CD4-positive, CD25-positive, alpha-beta regulatory T cell (primary cell): ENCODE measurements at regions not wholly inside any gene's neighbourhood (a gene's known extent, or its start where the extent isn't known, plus 50 kb on each side); places are given as distances from the start of the nearest gene placed in this dataset.

Source experiments
- ATAC-seq, 2 donors: fragments of 150-1000 bp; cut with Tn5 transposase; one replicate each; pipeline ENCODE4 v1.10.0; 2021; ENCODE audit warnings: low read depth in 2 of 2, moderate number of reproducible peaks in 2 of 2, moderate library complexity in 1 of 2
- DNase-seq, 3 donors: peaks; one replicate each; pipeline versions ENCODE4 v3.0.0 to v3.0.0-alpha.2; 2012 to 2022; ENCODE audit warnings: mixed read lengths in 1 of 3
- H3K27ac ChIP-seq: one replicate; pipeline ENCODE4 v1.7.0; 2013; ENCODE audit warnings: mild to moderate bottlenecking, low read length; ENCODE audit not compliant: insufficient read depth, poor library complexity, severe bottlenecking
- H3K27me3 ChIP-seq: one replicate; pipeline ENCODE4 v1.7.0; 2013; ENCODE audit warnings: low read length; ENCODE audit not compliant: control insufficient read depth, insufficient read depth
- H3K36me3 ChIP-seq: one replicate; pipeline ENCODE4 v1.7.0; 2013; ENCODE audit warnings: mild to moderate bottlenecking, low read length, moderate library complexity; ENCODE audit not compliant: control insufficient read depth, insufficient read depth
- H3K4me1 ChIP-seq: 2 replicates; pipeline ENCODE4 v1.7.0; 2013; ENCODE audit warnings: mild to moderate bottlenecking, low read length; ENCODE audit not compliant: insufficient read depth, control insufficient read depth, poor library complexity, severe bottlenecking
- H3K4me3 ChIP-seq: one replicate; pipeline ENCODE4 v1.7.0; 2013; ENCODE audit warnings: low read depth, mild to moderate bottlenecking, low read length, moderate library complexity
- H3K9me3 ChIP-seq, 2 experiments: 1 replicate in 1 of 2; 2 replicates in 1 of 2; pipeline ENCODE4 v1.7.0; 2013; ENCODE audit warnings: low read length in 2 of 2, mild to moderate bottlenecking in 1 of 2, moderate library complexity in 1 of 2; ENCODE audit not compliant: control insufficient read depth in 2 of 2
- H3K27ac Mint-ChIP-seq, 3 donors: one replicate each; pipeline ENCODE4 v1.8.0; 2020 to 2022; ENCODE audit warnings: mild to moderate bottlenecking in 3 of 3, mixed read lengths in 3 of 3, moderate library complexity in 2 of 3
- H3K27me3 Mint-ChIP-seq: one replicate; pipeline ENCODE4 v1.8.0; 2022; ENCODE audit warnings: mild to moderate bottlenecking, mixed read lengths
- H3K36me3 Mint-ChIP-seq: one replicate; pipeline ENCODE4 v1.8.0; 2020; ENCODE audit warnings: mixed read lengths
- H3K4me1 Mint-ChIP-seq, 4 donors: one replicate each; pipeline ENCODE4 v1.8.0; 2020 to 2022; ENCODE audit warnings: mixed read lengths in 4 of 4, mild to moderate bottlenecking in 1 of 4
- H3K4me3 Mint-ChIP-seq, 4 donors: one replicate each; pipeline ENCODE4 v1.8.0; 2020 to 2022; ENCODE audit warnings: mild to moderate bottlenecking in 4 of 4, mixed read lengths in 4 of 4, moderate library complexity in 3 of 4
- H3K9me3 Mint-ChIP-seq, 7 donors: one replicate each; pipeline ENCODE4 v1.8.0; 2020 to 2022; ENCODE audit warnings: mixed read lengths in 7 of 7, mild to moderate bottlenecking in 3 of 7, moderate library complexity in 2 of 7

GRCh38 chr17:33481652-33482051 lies 188.6 kb upstream of the ASIC2 start:
- Histone ChIP-seq H3K36me3 (no peaks in the 10 kb centered on the region), H3K4me1 (no peaks in the 10 kb centered on the region), H3K4me3 (no peak overlapping the region), H3K27ac (no peak overlapping the region), H3K27me3 (no peaks in the 10 kb centered on the region), H3K9me3 (no peaks in the 10 kb centered on the region)
- no peak for DNase-seq
- no peak overlapping the region for H3K27ac Mint-ChIP-seq
- H3K4me3 Mint-ChIP-seq = no peak overlapping the region
- ATAC-seq = no peak
- no peaks in the 10 kb centered on the region for H3K9me3 Mint-ChIP-seq
- H3K4me1 Mint-ChIP-seq = no peaks in the 10 kb centered on the region
- no peaks in the 10 kb centered on the region for H3K27me3 Mint-ChIP-seq
- H3K36me3 Mint-ChIP-seq = no peaks in the 10 kb centered on the region

- Mint-ChIP-seq H3K4me3 (no peak overlapping the region), H3K9me3 (no peaks in the 10 kb centered on the region), H3K27me3 (no peaks in the 10 kb centered on the region), H3K36me3 (no peaks in the 10 kb centered on the region), H3K27ac (no peak overlapping the region), H3K4me1 (no peaks in the 10 kb centered on the region)
- no peak for DNase-seq
- H3K9me3 ChIP-seq = no peaks in the 10 kb centered on the region
- ATAC-seq = no peak
- no peaks in the 10 kb centered on the region for H3K27me3 ChIP-seq
- H3K4me1 ChIP-seq = no peaks in the 10 kb centered on the region
- no peak overlapping the region for H3K4me3 ChIP-seq
- H3K36me3 ChIP-seq = no peaks in the 10 kb centered on the region
- no peak overlapping the region for H3K27ac ChIP-seq
These were observed 189.5 kb upstream of the ASIC2 start for GRCh38 chr17:33482636-33483035.

GRCh38 chr17:33484559-33484958 lies 191.5 kb upstream of the ASIC2 start:
- Histone ChIP-seq H3K36me3 (no peaks in the 10 kb centered on the region), H3K27ac (no peak overlapping the region), H3K27me3 (no peaks in the 10 kb centered on the region), H3K9me3 (no peaks in the 10 kb centered on the region), H3K4me3 (no peak overlapping the region), H3K4me1 (no peaks in the 10 kb centered on the region)
- Mint-ChIP-seq H3K36me3 (no peaks in the 10 kb centered on the region), H3K9me3 (peaks cover 0 to 3% (median 0%) of the 10 kb centered on the region in 7 donors), H3K4me3 (no peak overlapping the region), H3K4me1 (no peaks in the 10 kb centered on the region), H3K27me3 (no peaks in the 10 kb centered on the region), H3K27ac (no peak overlapping the region)
- ATAC-seq (no peak), DNase-seq (no peak)

- Mint-ChIP-seq H3K4me1 (no peaks in the 10 kb centered on the region), H3K4me3 (no peak overlapping the region), H3K9me3 (peaks cover 0 to 3% (median 0%) of the 10 kb centered on the region in 7 donors), H3K27ac (no peak overlapping the region), H3K36me3 (no peaks in the 10 kb centered on the region), H3K27me3 (peaks cover 2% of the 10 kb centered on the region)
- Histone ChIP-seq H3K36me3 (no peaks in the 10 kb centered on the region), H3K4me3 (no peak overlapping the region), H3K4me1 (no peaks in the 10 kb centered on the region), H3K27ac (no peak overlapping the region), H3K27me3 (no peaks in the 10 kb centered on the region), H3K9me3 (no peaks in the 10 kb centered on the region)
- no peak for DNase-seq
- ATAC-seq = no peak
These were observed 193.2 kb upstream of the ASIC2 start for GRCh38 chr17:33486135-33486885.

- H3K27me3 ChIP-seq = no peaks in the 10 kb centered on the region
- ATAC-seq (no peak), DNase-seq (no peak)
- H3K9me3 ChIP-seq = no peaks in the 10 kb centered on the region
- Mint-ChIP-seq H3K27me3 (peaks cover 5% of the 10 kb centered on the region), H3K9me3 (peaks cover 0 to 3% (median 0%) of the 10 kb centered on the region in 7 donors), H3K36me3 (no peaks in the 10 kb centered on the region), H3K27ac (no peak overlapping the region), H3K4me1 (no peaks in the 10 kb centered on the region), H3K4me3 (no peak overlapping the region)
- no peak overlapping the region for H3K27ac ChIP-seq
- H3K4me1 ChIP-seq = no peaks in the 10 kb centered on the region
- H3K36me3 ChIP-seq = no peaks in the 10 kb centered on the region
- H3K4me3 ChIP-seq = no peak overlapping the region
These were observed 194.2 kb upstream of the ASIC2 start for GRCh38 chr17:33487187-33487879.

- Mint-ChIP-seq H3K36me3 (no peaks in the 10 kb centered on the region), H3K4me3 (no peak overlapping the region), H3K27ac (no peak overlapping the region), H3K27me3 (peaks cover 5% of the 10 kb centered on the region), H3K4me1 (no peaks in the 10 kb centered on the region), H3K9me3 (peaks cover 0 to 9% (median 0%) of the 10 kb centered on the region in 7 donors)
- Histone ChIP-seq H3K9me3 (no peaks in the 10 kb centered on the region), H3K27me3 (no peaks in the 10 kb centered on the region), H3K36me3 (no peaks in the 10 kb centered on the region), H3K4me3 (no peak overlapping the region), H3K27ac (no peak overlapping the region), H3K4me1 (no peaks in the 10 kb centered on the region)
- ATAC-seq (no peak), DNase-seq (no peak)
These were observed 198.9 kb upstream of the ASIC2 start for GRCh38 chr17:33491871-33492481.

GRCh38 chr17:33492731-33493265 lies 199.7 kb upstream of the ASIC2 start:
- peaks cover 0 to 9% (median 0%) of the 10 kb centered on the region in 7 donors for H3K9me3 Mint-ChIP-seq

More at GRCh38 chr17:33492731-33493265, 199.7 kb upstream of the ASIC2 start:
- Mint-ChIP-seq H3K4me1 (no peaks in the 10 kb centered on the region), H3K27ac (no peak overlapping the region), H3K27me3 (peaks cover 5% of the 10 kb centered on the region), H3K36me3 (no peaks in the 10 kb centered on the region), H3K4me3 (no peak overlapping the region)
- H3K27ac ChIP-seq = no peak overlapping the region
- no peaks in the 10 kb centered on the region for H3K9me3 ChIP-seq
- no peak for DNase-seq
- H3K36me3 ChIP-seq = no peaks in the 10 kb centered on the region
- no peaks in the 10 kb centered on the region for H3K27me3 ChIP-seq
- H3K4me3 ChIP-seq = no peak overlapping the region
- no peak for ATAC-seq
- H3K4me1 ChIP-seq = no peaks in the 10 kb centered on the region
